GM12878 (cell line): ENCODE measurements at regions not wholly inside any gene's neighbourhood (a gene's known extent, or its start where the extent isn't known, plus 50 kb on each side); places are given as distances from the start of the nearest gene placed in this dataset.
A peak's percentile ranks its signal among the peaks of the same experiment; 100 is the strongest.

Experiments
- ATAC-seq: fragments of 200-7000 bp; cut with Tn5 transposase; 3 replicates; pipeline ENCODE4 v1.9.1; 2020; ENCODE audit warnings: mild to moderate bottlenecking, moderate library complexity
- BruUV-seq: library from RNA; stranded (reverse); fragments of 400-500 nt; replicated peaks from 2 replicates; lab custom pipeline; 2021; lab: Mats Ljungman, UMichigan
- CTCF ChIA-PET: fragments of 300-600 bp; sonication (Branson Sonifier 250); formaldehyde crosslinking; extraction: SDS; loops from one replicate; lab custom pipeline; 2021; ENCODE audit warnings: inconsistent platforms; lab: Yijun Ruan, JAX
- POLR2A ChIA-PET: fragments of 350-600 bp; formaldehyde crosslinking; extraction: SDS; loops from one replicate; lab custom pipeline; 2021; ENCODE audit warnings: inconsistent platforms; lab: Charles Lee
- RAD21 ChIA-PET: fragments of 300-600 bp; sonication (Branson Sonifier 250); formaldehyde crosslinking; loops from one replicate; lab custom pipeline; 2023; ENCODE audit warnings: antibody characterized with exemption; ENCODE audit not compliant: unreplicated experiment; lab: Charles Lee
- SMC1A ChIA-PET: fragments of 300-600 bp; sonication (Branson Sonifier 250); formaldehyde crosslinking; loops from one replicate; lab custom pipeline; 2023; ENCODE audit not compliant: unreplicated experiment, uncharacterized antibody; lab: Charles Lee
- DNase-seq: peaks from one replicate; pipeline ENCODE4 v3.0.0-alpha.2; 2011; ENCODE audit warnings: low read depth, low spot score
- FAIRE-seq: peaks from 3 replicates; lab custom pipeline; 2011; peaks lifted over from hg19 to GRCh38; lab: Jason Lieb, UNC
- H2AFZ ChIP-seq: 2 replicates; pipeline ENCODE4 v1.6.0; 2011; ENCODE audit warnings: low read depth, low read length, control low read depth; ENCODE audit not compliant: control insufficient read depth
- H3K27ac ChIP-seq: 2 replicates; pipeline ENCODE4 v1.5.1; 2011; ENCODE audit warnings: control low read depth; ENCODE audit not compliant: control insufficient read depth, insufficient read depth
- H3K27me3 ChIP-seq, 2 experiments: replicated peaks in 1 of 2; 2 replicates each; pipeline versions ENCODE4 v1.6.0 to v1.6.1; 2011; ENCODE audit warnings: low read length in 1 of 2; ENCODE audit not compliant: control insufficient read depth in 2 of 2, insufficient read depth in 2 of 2
- H3K36me3 ChIP-seq, 2 experiments: 2 replicates each; pipeline ENCODE4 v1.5.1; 2011; ENCODE audit warnings: low read length in 1 of 2; ENCODE audit not compliant: control insufficient read depth in 2 of 2, insufficient read depth in 2 of 2
- H3K4me1 ChIP-seq: 2 replicates; pipeline ENCODE4 v1.6.1; 2011; ENCODE audit warnings: mild to moderate bottlenecking, low read length, moderate library complexity, mixed read lengths; ENCODE audit not compliant: control insufficient read depth, insufficient read depth
- H3K4me2 ChIP-seq: 2 replicates; pipeline ENCODE4 v1.6.0; 2011; ENCODE audit warnings: control low read depth; ENCODE audit not compliant: control insufficient read depth, insufficient read depth
- H3K4me3 ChIP-seq: fragments of 200-600 bp; sonication (generic); 2 replicates; pipeline ENCODE4 v1.5.1; 2016
- H3K79me2 ChIP-seq: 2 replicates; pipeline ENCODE4 v1.6.0; 2011; ENCODE audit warnings: low read length; ENCODE audit not compliant: control insufficient read depth, insufficient read depth
- H3K9ac ChIP-seq: 2 replicates; pipeline ENCODE4 v1.8.0; 2011; ENCODE audit warnings: low read length, control low read depth, mixed read lengths; ENCODE audit not compliant: control insufficient read depth, insufficient read depth
- H3K9me3 ChIP-seq: replicated peaks from 3 replicates; pipeline ENCODE4 v1.5.1; 2011; ENCODE audit warnings: mild to moderate bottlenecking, low read length; ENCODE audit not compliant: control insufficient read depth, insufficient read depth
- H4K20me1 ChIP-seq: 2 replicates; pipeline ENCODE4 v1.6.0; 2011; ENCODE audit not compliant: control insufficient read depth, insufficient read depth
- BHLHE40 ChIP-seq, 2 experiments: fragments of 450-650 bp in 1 of 2; IDR thresholded peaks; 2 replicates each; pipeline ENCODE4 v1.6.1; 2011 to 2017; ENCODE audit warnings: low read depth in 2 of 2, borderline replicate concordance in 1 of 2, improper control_type of control experiment in 1 of 2, low read length in 1 of 2, mild to moderate bottlenecking in 1 of 2
- BRCA1 ChIP-seq: IDR thresholded peaks from 2 replicates; pipeline ENCODE4 v1.6.1; 2011; ENCODE audit warnings: low read depth, low read length, improper control_type of control experiment
- CBX3 ChIP-seq: fragments of 200-600 bp; sonication (generic); IDR thresholded peaks from 2 replicates; pipeline ENCODE4 v1.6.1; 2016; ENCODE audit warnings: low read depth, borderline replicate concordance
- IKZF1 ChIP-seq: fragments of 450-650 bp; conservative IDR thresholded peaks from 2 replicates; pipeline ENCODE4 v1.6.1; 2017; ENCODE audit warnings: antibody characterized with exemption, mild to moderate bottlenecking
- MEF2B ChIP-seq: fragments of 450-650 bp; IDR thresholded peaks from 2 replicates; pipeline ENCODE4 v1.6.1; 2018; ENCODE audit warnings: mild to moderate bottlenecking, moderate library complexity; ENCODE audit not compliant: partially characterized antibody, poor library complexity, severe bottlenecking
- SMAD1 ChIP-seq: fragments of 450-650 bp; IDR thresholded peaks from 2 replicates; pipeline ENCODE4 v1.6.1; 2018; ENCODE audit warnings: mild to moderate bottlenecking, low read depth; ENCODE audit not compliant: partially characterized antibody
- SPI1 ChIP-seq: IDR thresholded peaks from 2 replicates; pipeline ENCODE4 v1.6.1; 2011; ENCODE audit warnings: low read depth, mild to moderate bottlenecking, low read length, moderate library complexity, borderline replicate concordance; ENCODE audit not compliant: insufficient read depth
- SUZ12 ChIP-seq: fragments of 200-600 bp; sonication (generic); IDR thresholded peaks from one replicate; pipeline ENCODE4 v1.6.1; 2018; ENCODE audit warnings: antibody characterized with exemption, mild to moderate bottlenecking; ENCODE audit not compliant: unreplicated experiment
- TCF3 ChIP-seq: IDR thresholded peaks from 2 replicates; pipeline ENCODE4 v1.6.1; 2012; ENCODE audit warnings: low read depth, mild to moderate bottlenecking, low read length, borderline replicate concordance; ENCODE audit not compliant: insufficient read depth
- YY1 ChIP-seq: IDR thresholded peaks from 2 replicates; pipeline ENCODE4 v1.6.1; 2011; ENCODE audit warnings: low read depth, mild to moderate bottlenecking, low read length
- WGBS: methylation state at CpG from one replicate; pipeline ENCODE4 v1.1.6; 2016; ENCODE audit warnings: low lambda C conversion rate; ENCODE audit not compliant: insufficient replicate concordance, insufficient coverage; ENCODE audit errors: missing lambda C conversion rate; 5-methylcytosine and 5-hydroxymethylcytosine counted together
- in situ Hi-C: fragments of 300-500 bp; cut with MboI; formaldehyde crosslinking; loops from 9 replicates; pipeline ENCODE4 v1.14.3; 2018; ENCODE audit warnings: mixed read lengths
- intact Hi-C: fragments of 100-400 bp; cut with micrococcal nuclease; formaldehyde crosslinking; loops from one replicate; pipeline ENCODE4 v1.14.2; 2022; ENCODE audit not compliant: unreplicated experiment

- BruUV-seq, result no TSS peak
- no peak for DNase-seq
- TF ChIP-seq BRCA1 (no peak), SPI1 (peak; percentile 41; the same call in 1 of the 2 replicates), CBX3 (no peak), YY1 (no peak), IKZF1 (0 out of 2 replicates have a peak, but pooled peaks have one; percentile 14)
- ChIA-PET POLR2A (no interaction called here), SMC1A (interaction anchor here (0.9 to 1.4 kb wide), 3 partner anchors 15 to 196 kb away, joined by 3 read pairs; no protein-coding TSS in a partner anchor), CTCF (interaction anchor here (1.1 kb wide), 1 partner anchor 18 kb away, joined by 3 read pairs; no protein-coding TSS in a partner anchor), RAD21 (no interaction called here)
- Histone ChIP-seq H3K4me2 (no peak overlapping the region), H3K9ac (no peak overlapping the region), H3K4me3 (no peak overlapping the region), H3K9me3 (no peaks in the 10 kb centered on the region), H3K79me2 (no peaks in the 10 kb centered on the region), H4K20me1 (no peaks in the 10 kb centered on the region), H3K4me1 (no peaks in the 10 kb centered on the region), H3K27me3 (no peaks in the 10 kb centered on the region), H2AFZ (no peak overlapping the region), H3K27ac (no peak overlapping the region), H3K36me3 (no peaks in the 10 kb centered on the region)
- intact Hi-C loops, result no loop called here
- 82% methylated on average over 3 of the region's 3 CpGs for WGBS
- FAIRE-seq, result no peak
- in situ Hi-C loops, result no loop called here
- ATAC-seq, result peak; percentile 60
Measured at GRCh38 chr3:5332270-5332956, 144.9 kb downstream of the EDEM1 start.

GRCh38 chr3:5339967-5340535 lies 152.5 kb downstream of the EDEM1 start:
- Histone ChIP-seq H3K27me3 (no peaks in the 10 kb centered on the region), H3K36me3 (no peaks in the 10 kb centered on the region), H3K4me3 (no peak overlapping the region), H3K9me3 (no peaks in the 10 kb centered on the region), H2AFZ (no peak overlapping the region), H3K9ac (no peak overlapping the region), H3K4me1 (no peaks in the 10 kb centered on the region), H3K27ac (no peak overlapping the region), H3K79me2 (no peaks in the 10 kb centered on the region), H3K4me2 (no peak overlapping the region), H4K20me1 (no peaks in the 10 kb centered on the region)
- FAIRE-seq, result no peak
- ChIA-PET SMC1A (no interaction called here), CTCF (no interaction called here), RAD21 (no interaction called here), POLR2A (no interaction called here)
- no peak for ATAC-seq
- in situ Hi-C loops, result no loop called here
- TF ChIP-seq TCF3 (no peak), SMAD1 (no peak), MEF2B (no peak), BHLHE40 (IDR thresholded peaks at IDR 0.05; ENCODE audit: borderline replicate concordance in 1 of 2, low read depth in 2 of 2, low read length in 1 of 2) (no peak), SUZ12 (no peak)
- DNase-seq, result no peak
- 57% methylated on average over 8 of the region's 8 CpGs for WGBS
- intact Hi-C loops, result no loop called here
- BruUV-seq, result no TSS peak
